Common myeloid progenitor, CD34-positive (primary cell): ENCODE measurements at regions not wholly inside any gene's neighbourhood (a gene's known extent, or its start where the extent isn't known, plus 50 kb on each side); places are given as distances from the start of the nearest gene placed in this dataset.

Experiments
- CTCF ChIA-PET: fragments of 350-600 bp; sonication (Branson Sonifier 250); formaldehyde crosslinking; loops from one replicate; lab custom pipeline; 2021; ENCODE audit warnings: antibody characterized with exemption; lab: Charles Lee
- POLR2A ChIA-PET: fragments of 350-600 bp; sonication (Branson Sonifier 250); formaldehyde crosslinking; loops from one replicate; lab custom pipeline; 2021; ENCODE audit warnings: antibody characterized with exemption; lab: Charles Lee
- DNase-seq, 3 donors: peaks; one replicate each; pipeline versions ENCODE4 v3.0.0 to v3.0.0-alpha.2; 2013
- H3K27ac ChIP-seq, 2 experiments: 1 replicate in 1 of 2; 2 replicates in 1 of 2; pipeline ENCODE4 v1.7.0; 2013; ENCODE audit warnings: inconsistent platforms in 2 of 2, low read length in 2 of 2, mild to moderate bottlenecking in 2 of 2, low read depth in 1 of 2, moderate library complexity in 1 of 2; ENCODE audit not compliant: severe bottlenecking in 2 of 2, insufficient read depth in 1 of 2, poor library complexity in 1 of 2
- H3K27me3 ChIP-seq, 5 experiments: replicated peaks in 2 of 5; 1 replicate in 3 of 5; 2 replicates in 2 of 5; pipeline versions ENCODE4 v1.6.1 to v1.7.0; 2013; ENCODE audit warnings: low read length in 4 of 5, mild to moderate bottlenecking in 2 of 5, moderate library complexity in 2 of 5, inconsistent platforms in 1 of 5; ENCODE audit not compliant: insufficient read depth in 5 of 5, control insufficient read depth in 4 of 5
- H3K36me3 ChIP-seq, 4 experiments: 1 replicate in 2 of 4; 2 replicates in 2 of 4; pipeline versions ENCODE4 v1.6.1 to v1.7.0; 2013; ENCODE audit warnings: low read length in 3 of 4, control low read depth in 1 of 4, mild to moderate bottlenecking in 1 of 4; ENCODE audit not compliant: control insufficient read depth in 4 of 4, insufficient read depth in 4 of 4
- H3K4me1 ChIP-seq, 4 experiments: 1 replicate in 3 of 4; 2 replicates in 1 of 4; pipeline versions ENCODE4 v1.6.1 to v1.7.1; 2013; ENCODE audit warnings: low read length in 3 of 4, mild to moderate bottlenecking in 3 of 4, control low read depth in 1 of 4, inconsistent platforms in 1 of 4, moderate library complexity in 1 of 4; ENCODE audit not compliant: control insufficient read depth in 4 of 4, insufficient read depth in 4 of 4; ENCODE audit errors: control extremely low read depth in 1 of 4
- H3K4me3 ChIP-seq, 7 experiments: 1 replicate in 4 of 7; 2 replicates in 3 of 7; pipeline versions ENCODE4 v1.5.1 to v1.7.0; 2013; ENCODE audit warnings: mild to moderate bottlenecking in 7 of 7, low read length in 6 of 7, moderate library complexity in 6 of 7, inconsistent platforms in 2 of 7, low read depth in 2 of 7, control low read depth in 1 of 7; ENCODE audit not compliant: insufficient read depth in 4 of 7, control insufficient read depth in 1 of 7; ENCODE audit errors: extremely low read depth in 1 of 7
- H3K9me3 ChIP-seq, 5 experiments: 1 replicate in 4 of 5; 2 replicates in 1 of 5; pipeline versions ENCODE4 v1.6.1 to v1.7.1; 2013; ENCODE audit warnings: low read length in 4 of 5, mild to moderate bottlenecking in 2 of 5, inconsistent platforms in 1 of 5, low read depth in 1 of 5, moderate library complexity in 1 of 5; ENCODE audit not compliant: control insufficient read depth in 4 of 5, insufficient read depth in 2 of 5; ENCODE audit errors: control extremely low read depth in 1 of 5
- WGBS: methylation state at CpG from one replicate; pipeline ENCODE4 v1.1.5; 2013; ENCODE audit not compliant: insufficient coverage; 5-methylcytosine and 5-hydroxymethylcytosine counted together

DNA sequence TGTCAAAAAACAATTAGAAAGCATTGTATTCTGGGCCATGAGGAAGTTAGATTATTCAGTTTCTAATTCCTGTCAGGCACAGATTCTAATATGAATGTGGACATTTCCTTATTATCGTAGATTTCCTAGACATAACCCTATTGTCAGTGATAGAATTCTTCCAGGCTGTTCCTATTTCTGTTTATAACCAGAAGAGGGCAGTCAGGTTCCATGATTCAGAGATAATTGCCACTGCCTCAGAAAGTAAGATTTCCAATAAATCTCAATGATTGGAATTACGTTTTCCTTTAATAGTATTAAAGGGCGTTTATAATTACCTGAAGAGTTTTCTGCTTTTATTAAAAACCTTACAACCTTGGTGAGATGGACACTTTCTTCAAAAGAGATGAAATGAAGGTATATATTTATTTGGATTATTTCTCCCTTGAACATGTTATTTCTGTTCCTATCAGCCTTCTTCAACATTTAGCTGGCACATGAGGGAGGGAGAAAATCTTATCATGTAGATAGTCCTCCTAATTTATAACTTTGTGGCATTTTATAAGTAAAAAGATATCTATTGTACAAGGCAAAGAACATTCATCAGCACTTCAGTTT lies 439.2 kb downstream of the MCTP2 start:
- Histone ChIP-seq H3K36me3 (no peaks in the 10 kb centered on the region), H3K4me1 (no peaks in the 10 kb centered on the region), H3K27me3 (peaks cover 0 to 79% (median 35%) of the 10 kb centered on the region in 5 experiments), H3K9me3 (no peaks in the 10 kb centered on the region), H3K27ac (no peak overlapping the region), H3K4me3 (no peak overlapping the region)
- ChIA-PET CTCF (interaction anchor here (0.6 to 7.1 kb wide), 20 partner anchors 9 to 614 kb away, joined by 3 to 74 read pairs (median 4); no protein-coding TSS in a partner anchor), POLR2A (no interaction called here)
- no CpG with 5 or more reads among the region's 3 CpGs for WGBS
- DNase-seq, result peak; percentile 42 to 66 (median 56)

DNA sequence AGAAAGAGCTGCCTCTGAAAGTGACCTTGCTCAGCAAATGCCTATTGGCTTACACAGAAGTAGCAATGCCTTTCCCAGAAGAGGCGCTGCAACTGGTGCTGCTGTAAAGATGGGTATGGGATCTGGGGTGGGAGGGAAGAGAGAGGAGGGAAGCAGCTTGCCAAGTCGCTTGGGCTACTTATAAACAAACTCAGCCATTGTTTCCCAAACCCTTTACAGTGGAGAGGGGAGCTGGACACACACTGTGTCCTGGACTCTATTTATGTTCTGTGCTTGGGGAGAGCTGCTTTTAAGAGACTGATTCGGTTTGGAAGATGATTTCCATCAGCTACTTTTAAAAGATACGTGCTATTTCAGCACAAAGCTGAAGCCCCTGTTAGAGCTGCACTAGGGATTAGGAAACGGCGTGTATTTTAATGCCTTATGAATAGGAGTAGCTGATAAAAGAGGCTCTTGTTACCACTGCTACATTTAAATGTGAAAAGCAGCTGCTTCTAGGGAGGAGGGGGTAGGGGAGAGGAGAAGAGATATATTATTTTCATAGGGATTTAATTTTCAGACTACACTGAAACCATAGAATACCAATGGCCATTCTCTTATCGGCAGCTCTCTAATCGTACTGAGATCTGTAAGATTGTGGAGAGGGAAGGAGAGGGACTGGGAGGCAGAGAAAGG lies 440.6 kb downstream of the MCTP2 start:
- H3K36me3 ChIP-seq, result no peaks in the 10 kb centered on the region
- no peak overlapping the region for H3K27ac ChIP-seq
- H3K4me1 ChIP-seq, result no peaks in the 10 kb centered on the region
- H3K9me3 ChIP-seq, result no peaks in the 10 kb centered on the region
- ChIA-PET POLR2A (no interaction called here), CTCF (interaction anchor here (0.8 to 2.0 kb wide), 11 partner anchors 8 to 621 kb away, joined by 3 to 19 read pairs (median 3); no protein-coding TSS in a partner anchor)
- WGBS, result 79% methylated on average over 3 of the region's 8 CpGs
- DNase-seq, result no peak
- no peak overlapping the region for H3K4me3 ChIP-seq
- H3K27me3 ChIP-seq, result peaks cover 0 to 72% (median 20%) of the 10 kb centered on the region in 5 experiments

DNA sequence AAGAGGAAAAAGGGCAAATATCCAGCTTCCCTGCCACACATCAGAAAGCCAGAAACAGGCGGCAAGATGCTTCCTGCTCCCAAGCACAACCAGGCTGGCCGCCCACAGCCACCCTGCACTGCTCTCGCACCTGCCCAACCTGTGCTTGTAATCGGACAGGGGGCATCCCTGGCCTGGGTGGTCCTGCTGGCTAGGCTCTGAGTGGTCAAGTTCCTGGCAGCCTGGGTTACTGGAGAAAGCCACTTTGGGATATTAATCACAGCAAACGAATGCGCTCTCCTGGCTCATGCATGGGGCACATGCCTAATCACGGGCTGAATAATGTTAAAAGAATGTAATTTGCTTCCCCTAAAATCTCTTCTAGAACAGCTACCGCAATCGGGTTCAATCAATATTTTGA lies 442.4 kb downstream of the MCTP2 start:
- WGBS, result 72% methylated on average over 6 of the region's 9 CpGs
- CTCF ChIA-PET, result interaction anchor here (1.4 to 1.5 kb wide), 2 partner anchors 91 to 618 kb away, joined by 3 to 4 read pairs; no protein-coding TSS in a partner anchor
- H3K27me3 ChIP-seq, result peaks cover 0 to 60% (median 12%) of the 10 kb centered on the region in 5 experiments

DNA sequence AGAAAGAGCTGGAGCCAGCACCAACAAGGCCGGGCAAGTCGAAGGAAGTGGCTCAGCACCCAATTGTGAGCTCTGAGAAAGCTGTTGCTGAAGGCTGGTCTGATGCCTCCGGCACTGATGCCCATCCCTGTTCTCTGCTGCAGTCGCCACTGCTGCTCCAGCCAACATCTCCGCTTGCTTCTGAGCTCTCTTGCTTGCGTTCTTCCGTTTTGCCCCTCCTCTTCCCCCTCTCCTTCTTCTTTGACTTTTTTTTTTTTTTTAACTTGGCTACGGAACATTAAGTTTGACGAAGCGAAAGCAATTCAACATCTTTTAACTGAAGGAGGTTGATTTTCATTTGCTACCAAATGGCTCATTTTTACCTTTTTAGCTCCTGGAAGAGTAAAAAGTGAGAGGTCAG lies 442.9 kb downstream of the MCTP2 start:
- 73% methylated on average over 9 of the region's 10 CpGs for WGBS
- Histone ChIP-seq H3K27ac (no peak overlapping the region), H3K4me1 (no peaks in the 10 kb centered on the region), H3K9me3 (no peaks in the 10 kb centered on the region), H3K36me3 (no peaks in the 10 kb centered on the region), H3K27me3 (peaks cover 0 to 61% (median 12%) of the 10 kb centered on the region in 5 experiments), H3K4me3 (no peak overlapping the region)
- CTCF ChIA-PET, result interaction anchor here (1.4 to 1.5 kb wide), 2 partner anchors 91 to 617 kb away, joined by 3 to 4 read pairs; no protein-coding TSS in a partner anchor
- peak in 2 of 3 donors; percentile 2 for DNase-seq
- POLR2A ChIA-PET, result no interaction called here

More for the DNA sequence above, 442.4 kb downstream of the MCTP2 start:
- no peaks in the 10 kb centered on the region for H3K9me3 ChIP-seq
- no peaks in the 10 kb centered on the region for H3K36me3 ChIP-seq
- no peak overlapping the region for H3K4me3 ChIP-seq
- H3K27ac ChIP-seq, result no peak overlapping the region
- POLR2A ChIA-PET, result no interaction called here
- no peaks in the 10 kb centered on the region for H3K4me1 ChIP-seq
- DNase-seq, result no peak

DNA sequence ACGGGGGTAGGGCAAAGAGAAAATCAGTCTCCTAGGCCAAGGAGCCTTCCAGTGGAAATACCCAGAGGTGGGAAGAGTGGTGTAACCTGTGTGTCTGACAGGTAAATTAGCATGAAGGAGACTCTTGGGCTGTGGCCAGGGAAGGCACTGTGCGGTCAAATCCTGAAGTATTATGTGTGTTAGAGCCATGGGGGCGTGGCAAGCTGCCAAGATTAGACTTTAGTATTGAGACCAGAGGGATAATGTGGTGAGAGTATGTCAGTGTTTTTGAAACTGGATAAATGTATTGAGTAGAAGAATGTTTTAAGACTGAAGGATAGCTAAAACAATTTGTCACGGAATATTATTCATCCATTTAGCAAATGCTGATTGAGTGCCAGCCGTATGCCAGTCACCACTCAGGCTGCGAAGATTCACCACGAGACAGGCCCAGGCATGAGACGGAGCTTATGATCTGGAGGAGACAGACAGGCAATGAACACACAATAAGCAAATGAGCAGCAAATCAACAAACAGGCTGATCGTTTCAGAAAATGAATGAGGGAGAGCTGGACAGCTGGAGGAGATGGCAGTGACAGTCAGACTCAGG lies 445.9 kb downstream of the MCTP2 start:
- no peak overlapping the region for H3K27ac ChIP-seq
- POLR2A ChIA-PET, result no interaction called here
- peaks cover 0 to 1% (median 0%) of the 10 kb centered on the region in 5 experiments for H3K9me3 ChIP-seq
- H3K36me3 ChIP-seq, result no peaks in the 10 kb centered on the region
- peaks cover 6 to 66% (median 10%) of the 10 kb centered on the region in 5 experiments for H3K27me3 ChIP-seq
- H3K4me3 ChIP-seq, result no peak overlapping the region
- H3K4me1 ChIP-seq, result no peaks in the 10 kb centered on the region
- 88% methylated on average over 7 of the region's 9 CpGs for whole genome bisulfite sequencing
- CTCF ChIA-PET, result interaction anchor here (0.9 to 1.1 kb wide), 2 partner anchors 8 to 46 kb away, joined by 3 read pairs; no protein-coding TSS in a partner anchor
- no peak for DNase-seq

DNA sequence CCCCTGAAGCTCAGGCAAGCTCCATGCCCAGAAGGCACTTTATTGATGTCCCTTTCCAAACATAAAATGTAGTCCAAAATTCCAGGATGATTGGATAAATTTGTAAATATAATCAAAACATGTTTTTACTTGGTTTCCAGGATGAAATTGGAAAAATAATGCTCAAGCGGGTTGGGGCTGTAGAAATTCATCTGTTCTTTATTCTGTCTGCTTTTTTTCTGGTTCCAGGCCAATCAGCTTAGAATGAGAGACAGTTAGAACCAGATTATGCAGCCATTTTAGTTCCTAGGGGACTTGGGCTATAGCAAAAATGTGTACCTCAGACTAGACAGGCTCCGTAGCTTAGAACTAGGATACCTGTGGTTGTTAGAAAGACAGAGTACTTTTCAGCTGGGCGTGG lies 450.8 kb downstream of the MCTP2 start:
- H3K36me3 ChIP-seq, result no peaks in the 10 kb centered on the region
- H3K9me3 ChIP-seq, result peaks cover 0 to 1% (median 0%) of the 10 kb centered on the region in 5 experiments
- 100% methylated on average over 3 of the region's 3 CpGs for WGBS
- CTCF ChIA-PET, result interaction anchor here (0.8 kb wide), 1 partner anchor 12 kb away, joined by 3 read pairs; no protein-coding TSS in a partner anchor
- H3K4me3 ChIP-seq, result no peak overlapping the region
- peaks cover 4 to 35% (median 9%) of the 10 kb centered on the region in 5 experiments for H3K27me3 ChIP-seq
- DNase-seq, result no peak
- POLR2A ChIA-PET, result no interaction called here
- no peak overlapping the region for H3K27ac ChIP-seq
- H3K4me1 ChIP-seq, result no peaks in the 10 kb centered on the region
